ENCODE measurements at regions not wholly inside any gene's neighbourhood (a gene's known extent, or its start where the extent isn't known, plus 50 kb on each side); places are given as distances from the start of the nearest gene placed in this dataset.

DNA sequence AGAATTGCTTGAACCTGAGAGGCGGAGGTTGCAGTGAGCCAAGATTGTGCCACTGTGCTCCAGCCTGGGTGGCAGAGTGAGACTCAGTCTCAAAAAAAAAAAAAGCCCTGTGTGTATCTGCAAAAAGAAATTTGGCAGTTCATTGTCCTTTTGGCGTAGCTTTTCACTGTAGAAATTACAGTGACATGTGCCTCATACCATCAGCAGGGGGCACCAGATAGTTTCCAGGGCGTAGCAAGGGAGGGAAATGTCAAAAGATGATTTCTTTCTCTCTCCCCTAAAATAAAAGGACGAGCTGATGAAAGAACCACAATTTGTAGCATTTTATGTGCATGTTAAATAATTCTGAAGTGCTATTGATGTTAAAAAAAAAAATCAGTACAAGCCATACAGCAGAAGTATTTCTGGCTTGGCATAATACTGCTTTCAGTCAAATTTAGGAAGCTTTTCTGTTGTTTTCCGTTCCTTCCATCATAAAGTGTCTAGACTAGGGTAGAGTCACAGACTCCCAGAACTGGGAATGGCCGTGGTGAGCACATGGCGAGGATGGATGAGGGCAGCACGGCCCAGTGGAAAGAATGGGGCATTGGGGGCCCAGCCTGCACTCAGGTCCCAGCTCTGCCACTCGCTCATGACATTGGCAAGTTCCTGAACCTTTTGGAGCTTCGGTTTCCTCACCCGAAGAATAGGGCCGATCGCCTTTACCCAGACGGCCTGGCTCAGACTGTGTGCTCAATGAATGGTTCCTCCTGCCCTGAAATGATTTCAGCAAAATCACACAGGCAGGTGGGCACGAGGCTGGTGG, 59.8 kb upstream of the RPH3AL start:
- DNase-seq: peak; percentile 63

DNA sequence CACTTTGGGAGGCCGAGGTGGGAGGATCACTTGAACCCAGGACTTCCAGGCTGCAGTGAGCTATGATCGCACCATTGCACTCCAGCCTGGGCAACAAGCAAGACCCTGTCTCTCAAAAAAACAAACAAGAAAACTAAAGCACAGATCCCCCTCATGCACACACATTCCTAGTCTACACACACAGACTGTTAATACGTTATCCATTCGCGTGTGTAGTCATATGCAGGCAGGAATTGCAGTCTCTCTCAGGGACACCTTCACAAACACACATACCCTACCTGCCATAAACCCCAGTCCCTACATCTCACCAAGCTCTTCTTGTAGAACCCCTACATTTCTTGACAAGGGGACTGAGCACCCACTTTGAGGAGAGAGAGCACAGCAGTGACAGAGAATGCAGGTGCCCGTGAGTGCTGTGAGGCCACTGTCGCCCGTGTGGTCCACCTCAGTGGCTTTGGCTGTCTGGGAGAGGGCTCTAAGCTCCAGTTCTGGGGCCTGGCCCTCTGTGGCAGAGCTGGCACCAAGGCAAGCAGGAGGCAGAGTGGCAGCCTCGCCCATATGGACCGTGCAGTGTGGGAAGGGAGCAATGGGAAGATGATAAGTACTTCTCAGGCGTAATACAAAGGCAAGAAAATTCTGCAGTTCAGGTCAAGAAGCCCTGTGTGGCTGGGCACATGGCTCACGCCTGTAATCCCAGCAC, 59.0 kb upstream of the RPH3AL start:
- DNase-seq: no peak

DNA sequence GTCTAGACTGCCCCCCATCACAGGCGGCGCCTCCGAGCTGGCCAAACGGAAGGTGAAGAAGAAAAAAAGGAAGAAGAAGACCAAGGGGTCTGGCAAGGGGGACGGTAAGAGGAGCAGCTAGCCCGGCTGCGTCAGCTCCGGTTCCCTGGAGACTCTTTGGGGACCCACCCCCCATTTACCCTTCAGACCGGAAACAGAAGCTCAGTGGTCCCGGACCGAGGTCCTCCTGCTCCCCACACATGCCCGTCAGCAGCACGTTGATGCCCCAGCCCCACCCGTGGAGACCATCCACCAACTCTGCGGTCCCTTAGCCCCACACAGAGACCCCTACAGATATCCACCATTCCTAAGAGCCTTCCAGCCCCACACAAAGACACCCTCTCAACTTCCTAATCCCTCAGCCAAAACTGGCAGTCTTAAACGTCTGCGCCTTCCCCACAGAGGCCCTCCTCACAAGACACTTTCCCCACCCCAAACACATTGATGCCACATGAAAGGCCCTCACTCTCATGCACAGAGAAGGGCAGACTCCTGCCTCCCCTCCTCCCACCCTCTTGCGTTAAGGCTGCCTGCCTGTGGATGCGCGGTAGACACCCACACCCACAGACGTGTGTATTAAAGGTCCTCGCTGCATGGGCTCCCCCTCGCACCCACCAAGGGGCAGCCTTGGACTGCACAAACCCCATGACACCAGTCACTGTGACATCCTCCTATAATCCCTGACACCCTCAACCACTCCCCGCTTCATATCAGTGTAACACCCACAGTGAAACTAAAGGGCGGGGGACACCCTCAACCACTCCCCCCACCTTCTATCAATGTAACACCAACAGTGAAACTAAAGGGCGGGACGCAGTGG, 58.2 kb upstream of the RPH3AL start:
- DNase-seq: peak; percentile 76

DNA sequence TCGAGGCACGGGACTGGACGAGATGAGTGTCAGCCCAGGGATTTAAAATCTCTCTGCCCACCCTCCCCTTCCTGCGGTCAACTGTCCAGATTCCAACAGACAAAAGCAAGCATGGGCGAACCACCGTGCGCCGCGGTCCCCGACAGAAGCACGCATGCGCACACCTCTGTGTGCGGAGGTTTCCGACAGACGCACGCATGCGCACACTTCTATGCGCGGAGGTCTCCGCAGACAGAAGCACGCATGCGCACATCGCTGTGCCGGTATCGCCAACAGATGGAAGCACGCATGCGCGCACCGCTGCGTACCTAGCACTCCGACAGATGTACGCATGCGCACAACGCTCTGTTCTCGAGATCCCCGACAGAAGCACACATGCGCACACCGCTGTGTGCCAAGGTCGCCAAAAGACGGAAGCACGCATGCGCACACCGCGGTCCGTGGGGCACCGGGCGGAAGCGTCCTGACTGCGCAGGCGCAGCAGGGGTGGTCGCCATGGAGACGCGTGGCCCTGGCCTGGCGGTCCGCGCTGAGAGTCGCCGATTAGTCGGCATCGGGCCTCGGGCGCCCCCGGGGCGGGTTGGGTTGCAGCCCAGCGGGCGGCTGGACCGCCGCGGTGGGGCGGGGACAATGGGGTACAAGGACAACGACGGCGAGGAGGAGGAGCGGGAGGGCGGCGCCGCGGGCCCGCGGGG, 57.4 kb upstream of the RPH3AL start:
- DNase-seq: peak; percentile 100

DNA sequence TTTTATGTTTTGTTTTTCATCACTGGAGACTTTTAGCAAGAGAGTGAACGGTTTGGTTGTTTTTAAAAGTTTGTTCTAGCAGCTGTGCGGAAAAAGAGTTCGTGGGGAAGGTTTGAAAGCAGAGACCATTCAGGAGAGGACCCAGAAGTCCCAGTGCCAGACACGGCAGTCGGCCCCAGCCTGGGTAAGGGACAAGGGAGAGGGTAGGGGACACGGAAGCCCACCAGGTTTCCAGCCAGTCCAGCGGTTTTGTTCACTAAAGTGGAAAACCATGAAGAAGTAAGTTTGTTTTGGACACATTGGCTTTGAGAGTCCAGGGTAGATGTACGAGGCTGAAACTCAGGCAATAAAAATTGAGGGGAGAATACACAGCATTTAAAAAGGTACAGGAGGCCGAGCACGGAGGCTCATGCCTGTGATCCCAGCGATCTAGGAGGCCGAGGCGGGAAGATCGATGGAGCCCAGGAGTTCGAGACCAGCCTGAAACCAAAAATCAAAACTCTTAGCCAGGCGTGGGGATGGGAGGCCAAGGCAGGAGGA, 56.8 kb upstream of the RPH3AL start:
- no peak for DNase-seq

DNA sequence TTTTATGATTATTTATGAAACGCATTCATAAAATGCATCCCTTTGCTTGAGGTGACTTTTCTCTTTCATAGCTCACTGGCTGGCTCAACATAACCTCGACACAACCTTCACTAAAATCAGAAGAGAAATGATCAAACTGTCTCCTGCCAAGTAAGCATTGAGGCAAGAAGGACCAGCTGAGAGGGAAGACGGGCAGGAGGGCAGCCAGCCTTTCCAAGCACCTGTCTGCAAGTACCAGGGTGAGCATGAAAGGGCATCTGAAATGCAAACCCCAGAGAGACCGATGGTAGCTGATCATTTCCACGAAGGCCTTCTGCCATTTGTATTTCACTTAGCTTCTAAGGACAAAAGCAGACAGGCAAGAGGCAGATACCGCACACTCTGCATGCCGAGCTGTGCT, 52.1 kb upstream of the RPH3AL start:
- DNase-seq: no peak

All from CD4-positive, alpha-beta T cell treated with Interferon gamma for 1 hour (primary cell).